Fibroblast of lung (primary cell): ENCODE measurements at regions not wholly inside any gene's neighbourhood (a gene's known extent, or its start where the extent isn't known, plus 50 kb on each side); places are given as distances from the start of the nearest gene placed in this dataset.

Experiments
- DNase-seq, 2 donors: peaks; one replicate each; pipeline versions ENCODE4 v3.0.0 to v3.0.0-alpha.2; 2010; ENCODE audit warnings: low read depth in 2 of 2
- H2AFZ ChIP-seq: 2 replicates; pipeline ENCODE4 v1.5.1; 2012; ENCODE audit warnings: low read length, control low read depth, inconsistent platforms
- H3K27ac ChIP-seq: 2 replicates; pipeline ENCODE4 v1.5.1; 2011; ENCODE audit warnings: low read length, control low read depth; ENCODE audit not compliant: insufficient read depth
- H3K27me3 ChIP-seq: 2 replicates; pipeline ENCODE4 v1.5.1; 2011; ENCODE audit warnings: mild to moderate bottlenecking, low read length; ENCODE audit not compliant: control insufficient read depth, insufficient read depth
- H3K36me3 ChIP-seq: 2 replicates; pipeline ENCODE4 v1.5.1; 2011; ENCODE audit warnings: low read length; ENCODE audit not compliant: control insufficient read depth, insufficient read depth
- H3K4me1 ChIP-seq: 2 replicates; pipeline ENCODE4 v1.5.1; 2011; ENCODE audit warnings: low read length; ENCODE audit not compliant: control insufficient read depth, insufficient read depth; ENCODE audit errors: extremely low read depth
- H3K4me2 ChIP-seq: 2 replicates; pipeline ENCODE4 v1.5.1; 2011; ENCODE audit warnings: low read length, control low read depth; ENCODE audit not compliant: insufficient read depth; ENCODE audit errors: extremely low read depth
- H3K4me3 ChIP-seq, 4 experiments: fragments of 200-600 bp in 1 of 4; sonication (generic) in 1 of 4; replicated peaks in 1 of 4; 2 replicates each; pipeline ENCODE4 v1.5.1; 2011 to 2016; ENCODE audit warnings: low read length in 4 of 4, low read depth in 3 of 4, mild to moderate bottlenecking in 3 of 4, control low read depth in 2 of 4, inconsistent platforms in 1 of 4, mixed read lengths in 1 of 4; ENCODE audit not compliant: insufficient read depth in 1 of 4; ENCODE audit errors: control extremely low read depth in 1 of 4
- H3K79me2 ChIP-seq: 2 replicates; pipeline ENCODE4 v1.5.1; 2012; ENCODE audit warnings: mild to moderate bottlenecking, low read length, inconsistent platforms; ENCODE audit not compliant: control insufficient read depth, insufficient read depth
- H3K9ac ChIP-seq: 2 replicates; pipeline ENCODE4 v1.5.1; 2011; ENCODE audit warnings: mild to moderate bottlenecking, low read length, control low read depth; ENCODE audit not compliant: insufficient read depth
- H3K9me3 ChIP-seq: 2 replicates; pipeline ENCODE4 v1.5.1; 2012; ENCODE audit warnings: low read depth, low read length; ENCODE audit not compliant: control insufficient read depth, insufficient read depth
- H4K20me1 ChIP-seq: 2 replicates; pipeline ENCODE4 v1.5.1; 2011; ENCODE audit warnings: low read length; ENCODE audit not compliant: control insufficient read depth, insufficient read depth; ENCODE audit errors: extremely low read depth
- CTCF ChIP-seq, 2 donors: IDR thresholded peaks in 1 of 2; conservative IDR thresholded peaks in 1 of 2; 1 replicate in 1 of 2; 2 replicates in 1 of 2; pipeline ENCODE4 v1.5.1; 2011 to 2012; ENCODE audit warnings: low read length in 2 of 2, control low read depth in 1 of 2, inconsistent platforms in 1 of 2, low read depth in 1 of 2, mild to moderate bottlenecking in 1 of 2
- EZH2 ChIP-seq: IDR thresholded peaks from 2 replicates; pipeline ENCODE4 v1.5.1; 2012; ENCODE audit warnings: low read length, control low read depth, mild to moderate bottlenecking; ENCODE audit errors: missing control alignments

DNA sequence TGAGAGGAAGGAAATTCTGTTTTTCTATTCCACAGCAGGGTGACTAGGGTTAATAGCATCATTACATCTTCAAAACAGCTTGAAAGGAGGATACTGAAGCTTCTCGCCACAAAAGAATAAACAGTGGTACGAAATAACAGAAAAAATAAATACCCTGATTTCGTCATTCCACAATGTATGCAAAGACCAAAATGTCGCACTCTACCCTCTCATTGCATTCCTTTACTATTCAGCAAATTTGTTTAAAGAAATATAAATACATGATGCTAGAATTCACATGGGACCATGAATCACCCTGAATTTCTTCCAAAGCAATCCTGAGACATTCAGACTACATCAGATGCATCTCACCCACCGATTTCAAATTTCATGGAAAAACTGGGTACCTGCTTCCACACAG, 112.3 kb upstream of the TOP3B start:
- H3K9ac ChIP-seq, result no peak overlapping the region
- TF ChIP-seq EZH2 (no peak), CTCF (conservative IDR thresholded peaks at IDR 0.05 in 1 of 2, IDR thresholded peaks at IDR 0.05 in 1 of 2; ENCODE audit: low read depth in 1 of 2, low read length in 2 of 2) (no peak)
- H3K27ac ChIP-seq, result no peak overlapping the region
- H3K4me3 ChIP-seq, result no peak overlapping the region
- no peak overlapping the region for H3K4me2 ChIP-seq
- no peaks in the 10 kb centered on the region for H3K27me3 ChIP-seq
- no peaks in the 10 kb centered on the region for H3K9me3 ChIP-seq
- H4K20me1 ChIP-seq, result no peaks in the 10 kb centered on the region
- DNase-seq, result peak in 1 of 2 donors; percentile 66
- no peaks in the 10 kb centered on the region for H3K79me2 ChIP-seq
- H3K4me1 ChIP-seq, result no peaks in the 10 kb centered on the region
- H2AFZ ChIP-seq, result no peak overlapping the region
- H3K36me3 ChIP-seq, result no peaks in the 10 kb centered on the region

DNA sequence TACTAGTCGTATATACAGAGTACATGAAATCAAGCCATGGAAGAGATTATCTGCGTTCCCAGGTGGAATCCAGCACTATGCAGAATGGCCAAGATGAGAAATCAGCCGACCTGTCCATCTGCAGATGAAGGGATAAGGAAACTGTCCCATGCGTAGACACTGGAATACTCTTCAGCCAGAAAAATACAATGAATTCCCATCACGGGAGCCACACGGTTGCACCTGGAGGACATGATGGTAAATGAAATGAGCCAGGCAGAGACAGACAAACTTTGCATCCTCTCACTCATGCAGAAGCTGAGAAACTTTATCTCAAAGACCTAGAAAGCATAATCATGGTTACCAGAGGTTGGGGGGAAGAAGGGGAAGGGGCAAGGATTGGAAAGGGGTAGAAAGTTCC, 111.9 kb upstream of the TOP3B start:
- TF ChIP-seq CTCF (conservative IDR thresholded peaks at IDR 0.05 in 1 of 2, IDR thresholded peaks at IDR 0.05 in 1 of 2; ENCODE audit: low read depth in 1 of 2, low read length in 2 of 2), result no peak
- TF ChIP-seq EZH2, result no peak
- H3K9ac ChIP-seq, result no peak overlapping the region
- H3K27ac ChIP-seq, result no peak overlapping the region
- no peaks in the 10 kb centered on the region for H3K9me3 ChIP-seq
- H4K20me1 ChIP-seq, result no peaks in the 10 kb centered on the region
- no peak overlapping the region for H3K4me3 ChIP-seq
- H3K36me3 ChIP-seq, result no peaks in the 10 kb centered on the region
- no peak for DNase-seq
- H3K4me1 ChIP-seq, result no peaks in the 10 kb centered on the region
- no peaks in the 10 kb centered on the region for H3K27me3 ChIP-seq
- H2AFZ ChIP-seq, result no peak overlapping the region
- H3K4me2 ChIP-seq, result no peak overlapping the region
- H3K79me2 ChIP-seq, result no peaks in the 10 kb centered on the region

GRCh38 chr22:22093743-22094142, 111.2 kb upstream of the TOP3B start:
- Histone ChIP-seq H3K27me3 (no peaks in the 10 kb centered on the region), H3K4me3 (no peak overlapping the region), H2AFZ (no peak overlapping the region), H3K9me3 (no peaks in the 10 kb centered on the region), H3K27ac (no peak overlapping the region), H3K4me1 (no peaks in the 10 kb centered on the region), H3K36me3 (no peaks in the 10 kb centered on the region), H3K4me2 (no peak overlapping the region), H3K9ac (no peak overlapping the region), H4K20me1 (no peaks in the 10 kb centered on the region), H3K79me2 (no peaks in the 10 kb centered on the region)
- TF ChIP-seq CTCF (conservative IDR thresholded peaks at IDR 0.05 in 1 of 2, IDR thresholded peaks at IDR 0.05 in 1 of 2; ENCODE audit: low read depth in 1 of 2, low read length in 2 of 2) (no peak), EZH2 (no peak)
- DNase-seq, result no peak
